ENCODE measurements at regions not wholly inside any gene's neighbourhood (a gene's known extent, or its start where the extent isn't known, plus 50 kb on each side); places are given as distances from the start of the nearest gene placed in this dataset.

- ATAC-seq, result no peak
Measured at GRCh38 chr10:65319493-65319892, 1606.3 kb upstream of the LRRTM3 start.

DNA sequence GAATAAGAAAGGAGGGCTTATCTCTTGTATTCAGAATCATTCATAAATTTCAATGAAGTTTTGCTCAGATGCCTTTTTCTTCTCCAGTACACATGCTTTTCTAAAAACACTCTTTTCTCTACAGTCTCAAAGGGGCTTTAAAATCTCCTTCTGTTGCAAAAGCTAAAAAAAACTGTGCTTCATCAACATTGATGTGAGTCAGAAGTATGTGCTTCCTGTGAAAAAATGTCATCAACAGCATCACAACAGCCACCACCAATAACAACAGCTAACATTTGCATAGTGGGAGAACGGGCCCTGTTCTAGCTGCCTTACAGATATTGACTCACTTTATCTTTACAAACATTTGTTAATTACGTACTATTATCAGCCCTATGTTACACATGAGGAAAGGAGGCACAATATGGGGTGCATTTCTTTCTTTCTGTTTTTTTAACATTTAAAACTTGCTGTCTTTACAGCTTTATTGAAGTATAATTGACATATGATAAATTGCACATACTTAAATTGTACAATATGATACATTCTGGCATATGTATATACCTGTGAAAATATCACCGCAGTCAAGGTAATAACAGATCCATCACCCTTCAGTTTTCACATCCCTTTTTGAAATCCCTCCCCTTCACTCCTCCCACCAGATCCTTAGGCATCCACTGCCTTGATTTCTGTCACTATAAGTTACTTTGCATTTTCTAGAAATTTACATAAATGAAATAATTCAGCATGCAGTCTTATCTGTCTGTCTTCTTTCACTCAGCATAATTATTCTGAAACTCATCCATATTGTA, 1605.4 kb upstream of the LRRTM3 start:
- no peak for ATAC-seq

- ATAC-seq, result no peak
Measured at GRCh38 chr10:65323802-65324201, 1602.0 kb upstream of the LRRTM3 start.

DNA sequence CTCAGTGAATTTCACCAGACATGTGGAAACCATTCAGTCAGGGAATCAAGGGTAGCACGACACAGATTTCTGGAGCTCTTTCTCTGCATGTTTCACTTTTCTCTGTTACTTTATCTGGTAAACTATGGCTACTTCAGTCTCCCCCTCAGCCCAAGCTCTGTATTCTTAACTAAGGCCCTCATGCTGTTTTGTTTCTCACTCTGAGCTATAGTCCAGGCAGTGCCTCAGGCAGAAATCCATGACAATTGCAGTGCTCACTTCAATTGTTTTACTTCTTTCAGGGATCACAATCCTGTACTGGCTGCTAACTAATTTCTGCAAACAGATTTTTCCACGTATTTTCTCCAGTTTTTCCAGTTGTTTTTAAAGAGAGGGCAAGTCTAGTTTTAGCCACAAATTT, 1599.9 kb upstream of the LRRTM3 start:
- ATAC-seq, result no peak

- no peak for ATAC-seq
Measured at GRCh38 chr10:65328486-65328885, 1597.3 kb upstream of the LRRTM3 start.

DNA sequence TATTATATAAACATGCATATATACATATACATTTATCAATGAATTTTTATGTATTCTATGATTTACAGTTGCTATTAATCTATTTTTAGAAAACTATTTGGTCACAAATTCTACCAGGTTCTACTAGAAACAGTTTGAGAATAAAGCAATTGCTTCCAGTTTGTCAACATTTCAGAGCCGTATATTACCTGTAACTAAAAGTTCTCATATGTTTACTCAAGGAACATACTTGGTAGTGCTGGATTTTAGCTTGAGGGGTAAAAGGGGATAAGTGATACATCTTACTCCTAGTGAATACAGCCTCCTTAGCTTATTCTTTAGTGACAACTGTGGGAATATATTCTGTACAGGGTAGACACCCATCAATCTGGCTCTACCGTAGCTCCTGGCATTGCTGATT, 1590.5 kb upstream of the LRRTM3 start:
- no peak for ATAC-seq

DNA sequence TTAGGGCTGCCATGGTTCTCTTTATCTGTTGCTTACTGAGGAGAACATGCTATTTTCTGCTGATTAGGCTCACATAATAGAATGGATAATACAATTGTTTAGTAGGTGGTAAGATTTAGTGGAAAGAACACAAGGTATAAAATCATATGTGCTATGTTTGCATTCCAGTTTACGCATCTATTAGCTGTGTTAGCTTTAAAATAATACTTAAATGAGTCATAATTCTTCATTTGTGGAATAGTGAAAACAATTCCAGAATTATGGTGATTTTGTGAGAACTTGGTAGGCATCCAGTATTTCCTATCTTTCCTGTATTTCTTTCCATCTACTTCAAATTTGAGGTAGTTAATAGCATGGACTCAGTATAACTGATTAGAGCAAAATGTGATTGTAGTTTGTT, 1585.5 kb upstream of the LRRTM3 start:
- no peak for ATAC-seq

DNA sequence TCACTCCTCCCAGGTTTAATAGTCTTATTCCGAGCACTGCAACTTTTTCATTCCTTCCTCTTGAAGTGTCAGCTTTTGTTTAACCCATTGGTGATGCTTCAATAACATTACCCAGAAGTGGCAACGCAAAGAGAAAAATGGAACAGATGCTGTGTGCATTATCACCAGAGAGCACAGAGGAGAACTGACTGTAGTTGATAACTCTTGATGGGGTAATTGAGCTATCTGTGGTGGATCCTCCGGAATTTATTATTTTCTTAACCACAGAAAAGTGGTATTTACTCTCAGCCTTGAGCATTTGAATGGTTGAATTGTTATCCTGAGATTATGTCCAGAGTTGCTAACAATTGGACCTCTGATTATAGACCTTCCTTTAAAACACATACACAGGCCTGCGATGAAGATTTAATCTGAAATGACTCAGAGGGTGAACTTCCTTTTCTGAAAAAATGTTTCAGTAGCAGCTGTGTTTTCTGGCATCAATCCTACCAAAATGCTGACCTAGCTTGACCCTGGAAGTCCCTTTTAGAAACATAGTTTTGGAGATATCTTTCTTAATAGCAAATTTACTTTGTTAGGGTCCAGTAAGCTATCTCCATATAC, 1584.4 kb upstream of the LRRTM3 start:
- ATAC-seq, result no peak

- ATAC-seq, result no peak
Measured at GRCh38 chr10:65342245-65342644, 1583.6 kb upstream of the LRRTM3 start.

GRCh38 chr10:65346466-65346865, 1579.4 kb upstream of the LRRTM3 start:
- no peak for ATAC-seq

GRCh38 chr10:65348637-65349036, 1577.2 kb upstream of the LRRTM3 start:
- ATAC-seq, result no peak

GRCh38 chr10:65350611-65351010, 1575.2 kb upstream of the LRRTM3 start:
- ATAC-seq, result no peak

DNA sequence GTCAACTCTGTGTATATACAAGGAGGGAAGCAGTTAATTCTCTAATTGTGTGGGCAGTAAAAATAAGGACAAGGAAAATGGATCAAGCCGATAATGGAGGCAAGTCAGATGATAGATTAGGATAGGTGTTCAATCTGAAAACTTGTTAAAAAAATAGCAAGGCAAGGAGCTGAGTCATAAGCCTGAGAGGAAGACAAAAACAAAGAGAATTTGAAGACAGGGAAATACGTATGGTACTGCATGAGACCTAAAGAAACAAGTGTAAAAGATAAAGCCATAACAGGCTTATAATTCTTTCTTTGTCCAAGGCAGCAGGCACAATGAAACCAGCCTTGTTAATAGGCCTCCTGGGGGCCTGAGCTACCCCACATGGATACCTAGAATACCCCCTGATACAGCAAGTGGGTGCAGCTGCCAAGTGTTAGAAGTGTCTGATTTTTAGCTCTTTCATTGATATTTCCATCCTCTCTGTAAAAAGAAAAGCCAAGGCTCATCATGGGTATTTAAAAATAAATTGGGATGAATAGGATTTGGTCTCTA, 1570.6 kb upstream of the LRRTM3 start:
- ATAC-seq, result no peak

DNA sequence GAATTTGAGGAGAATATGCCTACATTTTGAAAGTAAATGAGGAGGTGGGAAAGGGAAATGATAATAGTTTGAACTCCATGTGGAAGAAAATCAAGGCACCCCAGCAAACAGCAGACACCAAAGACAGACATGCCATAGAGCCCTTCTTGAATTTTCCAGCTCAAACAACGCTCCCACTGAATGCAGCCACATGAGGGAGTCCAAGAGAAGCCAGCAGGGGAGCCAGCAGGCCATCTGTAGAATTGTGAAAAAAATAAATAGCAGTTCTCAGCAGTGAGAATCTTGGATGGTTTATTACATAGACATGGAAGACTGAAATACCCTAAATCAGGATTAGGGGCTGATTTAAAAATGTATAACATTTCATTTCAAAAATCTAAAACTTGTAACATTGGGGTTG, 1567.3 kb upstream of the LRRTM3 start:
- no peak for ATAC-seq

DNA sequence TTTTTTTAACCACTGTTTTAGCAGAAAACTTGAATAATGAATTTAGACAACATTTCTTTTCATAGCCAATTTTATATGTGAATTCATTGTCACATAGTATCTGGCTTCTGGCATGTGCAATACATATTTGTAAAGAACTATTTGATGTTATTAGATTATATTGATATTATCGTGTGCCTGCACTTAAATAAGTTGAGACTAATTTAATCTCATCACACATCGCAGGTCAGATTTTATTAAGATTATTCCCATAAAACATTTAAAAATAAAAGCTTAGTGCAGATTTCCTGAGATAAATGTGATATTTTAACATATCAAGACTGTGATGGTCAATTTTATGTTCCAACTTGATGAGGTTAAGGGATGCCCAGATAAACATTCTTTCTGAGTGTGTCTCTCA, 1565.3 kb upstream of the LRRTM3 start:
- ATAC-seq, result no peak

DNA sequence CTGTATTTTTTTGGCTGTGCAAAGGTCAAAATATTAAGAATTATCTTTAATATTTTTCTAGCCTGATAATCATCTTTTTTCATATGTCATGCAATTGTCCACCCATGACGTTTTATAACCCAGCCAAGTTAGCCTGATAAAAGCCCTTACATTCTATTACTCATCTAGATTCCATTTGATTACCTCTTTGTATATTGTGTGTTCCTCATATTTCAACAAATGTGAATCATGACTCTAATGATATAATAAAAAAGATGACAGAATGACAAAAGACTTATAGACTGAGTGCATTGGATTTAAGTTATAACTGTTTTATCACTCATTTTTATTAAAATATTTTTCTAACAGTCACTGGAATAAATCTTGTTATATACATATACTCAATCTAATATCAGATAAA, 1560.0 kb upstream of the LRRTM3 start:
- ATAC-seq, result no peak

- ATAC-seq, result no peak
Measured at GRCh38 chr10:65367706-65368105, 1558.1 kb upstream of the LRRTM3 start.

GRCh38 chr10:65375528-65375927, 1550.3 kb upstream of the LRRTM3 start:
- no peak for ATAC-seq

- ATAC-seq, result no peak
Measured at GRCh38 chr10:65377687-65378086, 1548.1 kb upstream of the LRRTM3 start.

DNA sequence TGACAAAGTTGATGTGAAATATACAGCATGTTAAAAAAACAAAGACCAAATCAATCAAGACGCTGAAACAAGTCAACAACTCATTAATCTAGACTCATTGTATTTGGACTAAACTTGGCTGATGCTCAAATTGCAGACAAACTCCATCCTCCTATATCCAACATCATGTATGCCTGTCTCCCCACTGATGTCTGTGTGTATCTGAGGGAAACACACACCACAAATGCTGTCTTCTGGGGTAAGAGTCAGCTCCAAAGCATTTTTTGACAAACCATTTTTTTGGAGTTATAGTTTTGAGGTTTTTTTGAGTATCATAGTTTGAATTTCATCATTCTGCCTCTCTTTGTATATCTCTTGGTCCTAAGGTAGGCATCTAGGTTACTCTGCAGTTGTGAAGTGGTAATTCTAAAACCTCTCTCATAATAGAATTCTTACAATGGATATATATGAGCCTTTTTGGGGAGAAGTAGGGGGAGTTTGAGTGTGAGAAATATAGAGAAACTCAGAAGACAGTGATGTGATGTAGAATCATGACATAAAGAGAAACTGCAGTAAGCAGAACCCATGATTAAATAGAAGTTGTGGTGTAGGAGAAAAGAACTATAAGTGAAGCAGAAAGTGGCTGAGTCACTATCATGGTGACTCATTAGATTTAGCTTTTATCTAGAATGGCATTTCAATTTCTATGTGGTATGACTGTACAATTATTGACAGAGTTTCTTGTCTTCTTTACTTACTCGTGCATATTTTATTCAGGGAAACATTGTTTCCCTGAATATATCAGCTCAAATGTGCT, 1531.1 kb upstream of the LRRTM3 start:
- ATAC-seq, result no peak

DNA sequence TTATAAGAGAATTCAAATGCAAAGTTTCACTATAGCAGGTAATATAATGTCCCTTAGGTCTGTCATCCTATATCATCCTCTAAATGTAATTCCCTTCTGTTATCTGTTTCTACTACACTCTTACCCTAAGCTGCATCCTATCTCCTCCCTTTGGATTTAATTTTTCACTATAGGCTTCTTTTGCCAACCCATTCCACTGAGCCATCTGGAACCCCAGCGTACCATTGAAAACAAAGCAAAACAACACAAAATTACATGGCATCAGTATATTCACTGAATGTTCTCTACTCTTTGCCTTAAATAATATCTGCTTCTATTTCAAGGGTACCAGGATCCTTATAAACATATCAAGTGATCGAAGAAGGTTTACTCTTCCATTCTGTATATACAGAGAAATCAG, 1530.2 kb upstream of the LRRTM3 start:
- no peak for ATAC-seq

DNA sequence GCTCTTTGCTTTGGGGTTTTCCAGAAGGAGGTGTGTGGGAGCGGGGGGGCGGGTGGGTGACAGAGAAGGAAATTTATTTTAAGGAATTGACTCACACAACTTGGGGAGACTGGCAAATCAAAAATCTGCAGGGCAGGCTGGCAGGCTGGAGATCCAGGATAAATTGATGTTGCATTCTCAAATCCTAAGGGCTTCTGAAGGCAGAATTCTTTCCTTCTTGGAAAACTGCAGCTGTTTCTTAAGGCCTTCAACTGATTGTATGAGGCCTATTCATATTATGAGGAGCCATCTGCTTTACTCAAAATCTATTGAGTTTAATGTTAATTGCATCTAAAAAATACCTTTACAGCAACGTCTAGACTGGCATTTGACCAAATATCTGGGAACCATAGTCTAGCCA, 1528.8 kb upstream of the LRRTM3 start:
- no peak for ATAC-seq

DNA sequence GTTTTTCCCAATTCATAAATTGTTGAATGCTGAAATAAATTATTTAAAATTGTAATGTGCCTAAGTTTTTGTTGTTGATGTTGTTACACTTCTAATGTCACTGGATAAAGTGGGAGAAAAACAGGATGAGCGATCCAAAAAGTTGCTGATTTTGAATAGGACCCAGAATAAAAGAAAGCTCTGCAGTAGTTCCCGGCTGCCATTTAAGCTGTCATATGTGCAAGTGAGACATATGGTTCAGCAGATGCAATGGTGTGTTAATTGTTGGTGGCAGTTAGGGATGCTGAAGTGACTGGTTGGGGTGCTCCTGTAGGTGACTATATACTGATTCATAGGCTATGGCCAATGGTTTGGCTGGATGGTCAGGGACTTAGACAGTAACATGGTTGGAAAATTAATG, 1517.4 kb upstream of the LRRTM3 start:
- no peak for ATAC-seq

GRCh38 chr10:65413001-65413400, 1512.8 kb upstream of the LRRTM3 start:
- ATAC-seq, result no peak
